HG02798 (cell line): ENCODE measurements at regions not wholly inside any gene's neighbourhood (a gene's known extent, or its start where the extent isn't known, plus 50 kb on each side); places are given as distances from the start of the nearest gene placed in this dataset.
A peak's percentile ranks its signal among the peaks of the same experiment; 100 is the strongest.

Experiments
- ATAC-seq: cut with Tn5 transposase; IDR thresholded peaks from one replicate; pipeline ENCODE4 v1.9.1; 2021; ENCODE audit warnings: mild to moderate bottlenecking; ENCODE audit not compliant: unreplicated experiment, poor library complexity

DNA sequence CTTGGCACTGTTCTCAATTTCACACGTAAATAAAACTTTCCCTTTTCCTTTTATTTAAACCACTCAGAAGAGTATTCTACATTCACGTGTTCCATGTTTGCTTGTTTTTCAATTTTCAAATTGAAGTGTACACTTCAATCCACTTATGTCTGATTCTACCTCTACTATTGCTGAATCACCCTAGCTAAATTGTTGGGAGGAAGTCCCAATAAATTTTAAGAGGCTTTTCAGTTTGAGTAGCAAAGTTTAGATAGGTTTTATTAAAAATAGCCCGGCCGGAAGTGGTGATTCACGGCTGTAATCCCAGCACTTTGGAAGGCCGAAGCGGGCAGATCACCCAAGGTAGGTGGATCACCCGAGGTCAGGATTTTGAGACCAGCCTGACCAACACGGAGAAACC is 1414.7 kb upstream of the CELF2 start:
- ATAC-seq = no peak

DNA sequence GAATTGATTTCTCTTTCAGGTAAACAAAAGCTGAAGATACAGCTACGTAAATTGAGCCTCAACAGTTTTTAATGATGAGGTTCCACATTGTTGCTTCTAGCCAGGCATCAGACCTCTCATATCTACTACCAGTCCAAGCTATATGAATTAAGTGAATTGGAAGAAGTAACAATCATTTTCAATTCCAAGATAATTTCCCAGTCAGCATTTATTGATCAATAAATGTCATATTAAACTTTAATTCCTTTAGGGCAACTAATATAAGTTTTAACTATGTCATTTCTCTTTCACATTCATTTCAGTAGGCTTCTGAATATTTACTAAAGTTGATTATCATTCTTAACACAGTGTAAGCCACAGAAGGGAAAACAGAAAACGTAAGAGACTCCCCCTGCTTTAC is 1413.7 kb upstream of the CELF2 start:
- no peak for ATAC-seq

- no peak for ATAC-seq
These were observed 1412.4 kb upstream of the CELF2 start for GRCh38 chr10:9605231-9605630.

GRCh38 chr10:9608602-9609001 is 1409.1 kb upstream of the CELF2 start:
- ATAC-seq = no peak

- ATAC-seq = peak; percentile 92
These were observed 1404.2 kb upstream of the CELF2 start for GRCh38 chr10:9613338-9614075.

GRCh38 chr10:9615189-9615588 is 1402.5 kb upstream of the CELF2 start:
- ATAC-seq = no peak

DNA sequence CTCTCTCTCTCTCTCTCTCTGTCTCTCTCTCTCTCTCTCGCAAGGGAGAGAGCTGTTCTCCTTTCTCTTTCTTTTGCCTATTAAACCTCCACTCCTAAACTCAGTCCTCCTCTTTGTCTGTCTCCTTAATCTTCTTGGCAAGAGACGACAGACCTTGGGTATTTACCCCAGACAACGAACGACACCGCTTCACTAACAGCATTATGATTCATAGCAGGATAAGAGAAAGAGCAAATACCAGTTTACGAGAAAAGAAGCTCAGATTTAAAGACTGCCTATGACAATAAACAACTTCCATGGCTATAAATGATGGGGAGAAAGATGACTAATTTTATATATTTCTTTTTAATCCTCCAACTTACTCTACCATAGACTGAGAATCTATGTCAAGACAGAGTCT is 1396.5 kb upstream of the CELF2 start:
- no peak for ATAC-seq

DNA sequence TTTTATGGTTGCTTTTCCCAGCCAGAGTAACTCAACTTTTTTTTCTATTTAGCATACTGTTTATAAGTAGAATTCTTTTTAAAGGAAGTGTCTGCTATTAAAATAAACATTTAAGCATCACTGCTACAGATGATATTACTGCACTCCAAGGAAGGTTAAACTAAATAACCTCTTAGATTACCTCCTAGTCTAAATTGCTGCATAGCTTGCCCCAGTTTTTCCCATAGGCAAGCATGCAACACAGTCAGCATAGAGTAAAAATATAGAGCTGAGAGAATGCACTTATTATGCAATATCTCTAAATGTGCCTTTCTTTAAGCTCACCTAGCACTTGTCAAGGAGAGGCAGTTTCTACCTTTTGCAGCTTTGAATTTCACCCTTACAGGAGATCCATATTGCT is 1392.4 kb upstream of the CELF2 start:
- no peak for ATAC-seq

DNA sequence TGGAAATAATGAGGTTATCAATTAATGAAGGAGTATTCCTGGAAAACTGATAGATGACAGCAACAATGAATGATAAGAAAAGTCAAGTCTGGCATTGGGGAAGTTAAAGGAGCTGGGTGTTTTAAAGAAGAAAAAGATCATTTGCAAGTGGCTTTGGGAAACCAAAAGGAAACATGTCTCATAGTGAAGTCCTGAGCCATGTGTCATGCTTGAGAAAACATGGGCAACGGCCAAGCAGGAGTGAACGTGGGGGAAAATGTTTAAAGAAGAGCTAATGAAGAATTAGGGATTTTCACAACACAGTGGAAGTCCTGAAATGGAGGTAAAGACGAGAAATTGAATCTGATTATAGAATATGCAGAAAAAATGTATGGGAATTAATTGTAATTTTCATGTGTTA is 1383.2 kb upstream of the CELF2 start:
- no peak for ATAC-seq

DNA sequence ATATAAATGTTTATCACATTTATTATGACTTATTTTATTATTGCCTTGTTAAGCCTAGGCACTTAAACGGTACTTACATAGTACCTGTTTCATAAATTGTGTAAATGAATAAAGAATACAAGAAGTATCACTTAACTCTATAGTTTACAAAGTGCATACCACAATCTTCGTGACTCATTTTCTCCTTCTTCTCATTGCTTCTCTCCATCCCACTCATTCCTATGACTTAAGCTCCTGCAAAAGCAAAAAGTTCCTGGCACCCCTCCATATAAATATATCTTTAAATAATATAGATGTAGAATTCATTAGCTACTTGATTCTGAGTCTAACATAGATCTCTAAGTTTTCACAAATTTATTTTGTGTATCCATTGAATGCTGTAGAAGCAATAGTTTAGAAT is 1382.0 kb upstream of the CELF2 start:
- ATAC-seq = no peak

GRCh38 chr10:9636216-9636615 is 1381.5 kb upstream of the CELF2 start:
- ATAC-seq = no peak

DNA sequence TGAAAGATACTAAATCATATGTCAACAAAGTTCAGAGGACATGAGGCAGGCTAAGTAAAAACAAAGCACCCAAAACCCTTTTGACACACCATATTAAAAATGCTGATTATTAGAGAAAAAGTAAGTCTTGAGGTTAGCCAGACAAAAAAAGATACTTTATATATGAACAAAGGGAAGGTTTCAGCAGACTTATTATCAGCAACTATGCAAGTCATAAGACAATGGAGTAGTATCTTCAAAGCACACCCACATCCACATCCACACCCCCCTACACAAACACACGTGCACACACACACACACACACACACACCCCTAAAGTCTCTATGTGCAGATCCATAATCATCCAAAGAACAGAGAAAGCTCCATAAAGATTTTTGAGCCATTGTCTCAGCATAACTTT is 1373.9 kb upstream of the CELF2 start:
- ATAC-seq = no peak

GRCh38 chr10:9645404-9645803 is 1372.3 kb upstream of the CELF2 start:
- no peak for ATAC-seq

- no peak for ATAC-seq
These were observed 1371.6 kb upstream of the CELF2 start for GRCh38 chr10:9645928-9646600.

- no peak for ATAC-seq
These were observed 1363.4 kb upstream of the CELF2 start for GRCh38 chr10:9654261-9654660.

DNA sequence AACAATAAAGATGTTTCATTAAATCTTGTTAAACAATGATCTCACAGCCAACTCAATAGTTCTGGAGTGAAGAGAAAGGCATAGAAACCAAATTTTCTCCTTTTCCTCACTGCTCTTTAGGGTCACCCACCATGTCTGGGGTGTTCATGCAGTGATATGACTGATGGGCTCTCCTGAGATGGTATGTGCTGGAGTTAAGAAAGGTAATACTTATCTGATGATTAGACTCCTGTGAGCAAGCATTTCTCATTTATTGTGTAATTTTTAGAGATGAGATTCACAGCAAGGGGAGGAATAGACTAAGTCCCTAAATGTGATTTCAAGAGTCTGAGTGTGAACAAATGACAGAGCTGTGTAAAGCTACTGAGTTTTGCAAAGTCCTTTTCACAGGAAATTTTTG is 1361.3 kb upstream of the CELF2 start:
- no peak for ATAC-seq

DNA sequence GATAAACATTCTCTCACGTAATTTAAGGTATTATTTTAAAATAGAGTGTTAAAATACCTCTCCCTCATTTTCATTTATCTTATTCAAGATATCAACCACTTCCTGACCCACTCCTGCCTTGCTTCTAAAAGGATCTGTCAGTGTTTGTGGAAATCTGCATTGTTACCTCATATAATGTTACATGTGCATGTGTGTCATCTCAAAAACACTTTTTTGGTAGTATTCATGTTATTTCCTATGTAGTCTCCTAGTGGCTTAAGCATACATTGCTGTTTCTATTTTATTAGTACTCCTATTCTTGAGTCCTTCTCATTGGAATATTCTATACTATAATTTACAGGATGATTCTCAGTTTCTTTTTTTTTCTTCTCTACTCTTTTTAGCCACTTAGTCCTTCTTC is 1360.7 kb upstream of the CELF2 start:
- ATAC-seq = no peak

DNA sequence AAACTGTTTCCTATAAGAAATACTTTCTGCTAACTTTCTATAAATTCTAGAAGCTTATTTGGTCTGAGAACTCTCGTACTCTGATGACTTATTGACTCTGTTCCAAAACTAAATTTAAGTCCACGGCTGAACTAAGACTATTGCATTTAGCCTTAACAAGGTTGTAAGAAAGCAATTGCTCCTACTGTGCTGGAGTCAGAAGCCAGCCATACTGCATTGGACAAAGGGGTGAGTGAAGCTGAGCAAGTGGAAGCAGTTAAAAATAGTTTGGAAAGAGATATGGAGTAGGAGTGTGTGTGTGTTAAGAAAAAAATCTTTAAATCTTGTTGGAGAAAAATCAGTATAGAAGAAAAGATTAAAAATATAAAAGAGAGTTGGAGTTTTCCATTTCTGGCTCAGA is 1360.1 kb upstream of the CELF2 start:
- ATAC-seq = no peak

GRCh38 chr10:9668411-9668810 is 1349.3 kb upstream of the CELF2 start:
- no peak for ATAC-seq

DNA sequence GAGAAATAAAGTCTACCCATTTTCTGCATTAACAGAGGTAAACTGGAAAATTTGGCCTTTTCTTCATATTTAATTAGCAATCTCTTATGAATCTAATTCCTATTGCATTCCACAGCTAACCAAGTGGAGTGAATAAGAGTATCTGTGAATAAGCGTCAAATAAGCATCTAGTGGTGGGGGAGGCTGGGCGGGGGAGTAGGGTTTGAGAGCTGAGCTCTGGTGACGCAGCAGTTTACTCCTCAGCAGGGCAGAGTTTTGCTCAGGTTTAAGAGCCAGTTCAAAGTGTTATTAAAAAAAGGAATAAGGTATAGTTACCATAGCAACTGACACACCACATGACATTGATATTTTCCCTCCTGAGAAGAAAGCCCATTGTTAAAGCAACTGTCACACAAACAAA is 1346.8 kb upstream of the CELF2 start:
- ATAC-seq = no peak

DNA sequence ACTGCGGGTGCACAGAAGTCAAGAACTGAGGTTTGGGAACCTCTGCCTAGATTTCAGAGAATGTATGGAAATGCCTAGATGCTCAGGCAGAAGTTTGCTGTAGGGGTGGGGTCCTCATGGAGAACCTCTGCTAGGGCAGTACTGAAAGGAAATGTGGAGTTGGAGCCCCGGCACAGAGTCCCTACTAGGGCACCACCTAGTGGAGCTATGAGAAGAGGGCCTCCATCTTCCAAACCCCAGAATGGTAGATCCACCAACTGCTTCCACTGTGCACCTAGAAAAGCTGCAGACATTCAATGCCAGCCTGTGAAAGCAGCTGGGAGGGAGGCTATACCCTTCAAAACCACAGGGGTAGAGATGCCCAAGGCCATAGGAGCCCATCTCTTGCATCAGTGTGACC is 1336.0 kb upstream of the CELF2 start:
- ATAC-seq = no peak

DNA sequence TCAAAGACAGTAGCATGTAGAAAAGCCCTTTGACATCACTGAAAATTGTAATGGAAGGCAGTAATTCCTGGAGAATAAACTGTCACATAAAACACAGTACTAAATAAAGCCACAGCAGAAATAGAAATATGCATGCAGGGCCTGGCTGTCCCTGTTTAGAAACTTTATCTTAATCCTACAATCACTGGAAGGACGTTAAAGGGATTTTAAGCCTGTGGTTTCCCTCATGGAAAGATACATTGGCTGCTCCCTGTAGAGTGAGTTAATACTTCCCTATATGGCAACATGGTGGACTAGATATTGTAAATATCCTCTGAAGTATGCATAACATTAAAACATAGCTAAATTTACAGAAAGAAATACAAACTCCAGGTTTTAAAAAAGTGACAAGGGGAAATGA is 1334.9 kb upstream of the CELF2 start:
- no peak for ATAC-seq
